Right lung (tissue), 2 donors: ENCODE measurements at regions not wholly inside any gene's neighbourhood (a gene's known extent, or its start where the extent isn't known, plus 50 kb on each side); places are given as distances from the start of the nearest gene placed in this dataset.
"Not testable (repeated sequence)": the region's sequence is repeated elsewhere in the genome, so short reads cannot be mapped to it uniquely, and the experiment has no call there.

Experiments
- DNase-seq, 2 donors: peaks; one replicate each; pipeline ENCODE4 v3.0.0-alpha.2; 2013

DNA sequence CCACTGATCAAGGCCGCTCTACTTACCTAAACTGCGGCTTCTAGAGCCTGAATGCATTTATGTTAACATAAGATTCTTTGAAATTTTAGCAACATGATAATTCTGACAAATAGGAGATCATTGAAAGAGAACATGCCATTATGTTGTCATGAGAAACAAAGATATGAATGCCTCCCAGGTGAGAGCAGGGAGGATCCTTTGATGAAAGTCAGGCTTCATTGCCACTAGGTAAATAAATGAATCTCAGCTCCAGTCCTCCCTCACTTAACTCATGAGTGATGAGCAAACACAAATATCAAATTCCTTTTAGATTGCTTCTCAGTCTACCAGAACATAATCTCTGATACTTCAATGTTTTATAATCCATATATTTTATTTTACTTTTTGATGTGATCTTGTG lies 463.2 kb upstream of the CDH7 start:
- no peak for DNase-seq

GRCh38 chr18:65282096-65282495 lies 468.7 kb upstream of the CDH7 start:
- no peak for DNase-seq

DNA sequence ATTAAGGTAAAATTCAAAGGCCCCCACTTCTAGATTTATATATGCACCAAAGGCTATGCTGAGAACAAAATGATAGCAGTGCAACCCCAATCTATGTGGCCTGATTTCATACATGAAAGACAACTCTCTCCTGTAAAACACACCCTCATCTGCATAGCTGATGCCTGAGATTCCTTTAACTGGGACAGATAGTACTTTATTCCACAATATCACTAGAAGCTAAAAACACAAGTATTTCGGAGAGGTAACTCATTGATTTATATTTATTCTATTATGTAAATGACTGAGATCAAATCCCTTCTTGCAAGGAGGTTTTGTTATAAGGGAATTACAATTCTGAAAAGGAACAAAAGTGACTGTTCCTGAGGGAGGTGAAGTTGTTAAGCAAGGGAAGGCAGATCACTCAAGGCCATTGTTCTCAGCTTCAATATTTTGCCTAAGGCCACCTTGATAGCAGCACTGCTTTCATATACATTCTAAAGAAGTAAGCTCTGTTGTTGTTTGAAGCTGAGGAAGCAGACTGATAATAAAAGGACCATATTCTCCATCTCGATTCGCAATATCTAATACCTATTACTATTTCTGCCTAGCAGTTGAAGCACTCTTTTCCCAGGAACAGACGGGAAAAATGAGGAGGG lies 471.0 kb upstream of the CDH7 start:
- no peak for DNase-seq

- no peak for DNase-seq
These were observed 471.7 kb upstream of the CDH7 start for GRCh38 chr18:65278939-65279667.

DNA sequence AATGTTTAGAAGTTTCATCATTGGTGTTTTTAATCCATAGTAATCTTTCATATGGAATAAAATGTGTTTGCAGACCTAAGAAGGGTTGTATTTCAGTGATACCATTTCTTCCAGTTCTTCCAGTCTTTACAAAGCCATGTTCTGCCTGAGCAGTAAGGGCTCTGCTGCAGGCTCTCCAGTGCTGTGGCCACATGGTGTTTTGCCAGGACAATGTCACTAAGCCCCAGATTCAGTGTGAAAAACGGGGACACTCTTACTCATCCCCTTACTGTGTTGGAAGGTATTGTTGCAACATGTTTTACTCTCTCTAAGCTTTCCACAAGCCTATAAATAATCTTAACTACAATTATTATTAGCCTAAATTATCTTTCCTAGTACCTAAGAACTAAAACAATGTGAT lies 481.4 kb upstream of the CDH7 start:
- no peak for DNase-seq

- DNase-seq: peak; percentile 17 to 31
These were observed 485.1 kb upstream of the CDH7 start for GRCh38 chr18:65265761-65266160.

GRCh38 chr18:65260030-65260429 lies 490.8 kb upstream of the CDH7 start:
- DNase-seq: no peak

DNA sequence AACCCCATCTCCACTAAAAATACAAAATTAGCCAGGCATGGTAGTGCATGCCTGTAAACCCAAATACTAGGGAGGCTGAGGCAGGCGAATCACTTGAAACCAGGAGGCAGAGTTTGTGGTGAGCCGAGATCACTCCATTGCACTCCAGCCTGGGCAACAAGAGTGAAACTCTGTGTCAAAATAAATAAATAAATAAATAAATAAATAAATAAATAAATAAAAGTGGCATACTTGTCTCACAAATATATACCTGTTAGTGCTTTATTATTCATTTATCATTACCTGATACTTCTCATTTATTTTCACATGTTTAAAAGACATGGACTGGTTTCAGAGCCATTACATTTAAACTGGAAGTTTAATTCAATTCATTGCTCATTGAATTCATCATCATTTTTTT lies 491.4 kb upstream of the CDH7 start:
- no peak for DNase-seq

DNA sequence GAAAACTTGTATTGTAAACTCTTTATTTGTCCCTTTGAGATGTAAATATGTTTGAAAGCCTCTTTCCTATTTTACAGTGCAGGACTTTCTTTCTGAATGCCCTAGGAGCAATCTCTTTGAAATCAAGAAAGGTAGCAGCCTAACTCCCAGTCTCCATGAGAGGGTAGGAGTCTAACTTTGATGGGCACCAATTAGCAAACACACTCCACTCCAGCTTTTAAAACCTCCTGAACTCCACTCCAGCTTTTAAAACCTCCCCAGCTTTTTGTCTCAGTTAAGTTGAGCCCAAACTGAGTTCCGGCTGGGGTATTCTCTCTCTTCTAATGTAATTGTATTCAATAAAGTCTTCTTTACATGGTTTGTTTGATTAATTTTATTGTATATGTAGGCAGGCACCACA lies 493.7 kb upstream of the CDH7 start:
- no peak for DNase-seq

DNA sequence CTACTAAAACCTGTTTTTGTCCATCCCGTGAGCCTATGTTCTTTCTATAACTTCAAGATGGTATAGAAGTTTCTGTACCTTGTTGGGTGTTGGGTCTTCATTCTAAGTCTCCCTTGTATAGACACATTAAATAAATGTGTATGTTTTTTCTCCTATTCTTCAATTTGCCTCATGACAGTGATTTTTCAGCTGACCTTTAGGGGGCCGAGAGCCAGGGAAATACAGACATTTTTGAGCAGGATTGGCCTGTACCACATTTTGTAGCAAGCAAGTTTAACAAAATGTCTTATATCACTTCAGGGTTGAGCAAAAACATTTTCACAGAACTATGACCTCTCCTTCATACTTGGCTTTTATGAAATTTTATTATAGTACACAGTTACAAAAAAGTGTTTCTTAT lies 495.4 kb upstream of the CDH7 start:
- DNase-seq: no peak

GRCh38 chr18:65239787-65240186 lies 511.0 kb upstream of the CDH7 start:
- DNase-seq: no peak

- DNase-seq: peak; percentile 9 to 14
These were observed 514.7 kb upstream of the CDH7 start for GRCh38 chr18:65235966-65236624.

GRCh38 chr18:65230311-65230710 lies 520.5 kb upstream of the CDH7 start:
- DNase-seq: no peak

DNA sequence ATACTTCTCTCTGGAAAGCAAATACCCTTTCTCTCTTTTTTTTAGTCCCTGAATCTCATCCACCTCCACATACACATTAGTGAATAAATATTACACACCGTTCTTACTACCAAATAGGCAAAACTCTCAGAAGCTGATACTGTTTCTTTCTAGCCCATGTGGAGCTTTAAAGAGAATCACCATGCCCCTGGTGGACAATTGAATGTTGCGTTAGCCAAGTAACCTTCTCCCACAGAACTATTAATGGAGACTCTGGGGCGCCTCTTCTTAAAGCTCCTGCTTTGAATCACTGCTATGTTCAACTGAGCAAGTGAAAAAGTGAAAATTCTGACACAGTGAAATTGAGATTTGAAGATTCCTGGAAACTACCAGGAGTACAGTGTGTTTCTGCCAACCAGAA lies 522.8 kb upstream of the CDH7 start:
- no peak for DNase-seq

DNA sequence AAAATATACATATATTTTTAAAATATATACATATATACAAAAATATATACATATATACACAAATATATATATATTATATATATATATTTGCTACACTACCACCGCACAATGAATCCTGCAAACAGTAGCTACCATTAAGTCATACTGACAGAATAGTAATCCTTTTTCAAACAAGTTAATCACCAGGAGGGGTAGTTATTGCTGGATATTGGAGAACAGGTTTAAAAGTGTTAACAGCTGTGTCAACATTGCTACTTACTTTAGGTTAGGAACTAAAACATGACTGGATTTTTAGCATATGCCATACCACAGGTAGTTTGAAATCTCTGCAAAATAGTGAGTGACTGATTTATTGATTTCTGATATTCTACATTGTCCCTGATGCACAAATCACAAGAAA lies 529.1 kb upstream of the CDH7 start:
- DNase-seq: no peak

- no peak for DNase-seq
These were observed 529.7 kb upstream of the CDH7 start for GRCh38 chr18:65221115-65221514.

- DNase-seq: no peak
These were observed 534.8 kb upstream of the CDH7 start for GRCh38 chr18:65215865-65216466.

DNA sequence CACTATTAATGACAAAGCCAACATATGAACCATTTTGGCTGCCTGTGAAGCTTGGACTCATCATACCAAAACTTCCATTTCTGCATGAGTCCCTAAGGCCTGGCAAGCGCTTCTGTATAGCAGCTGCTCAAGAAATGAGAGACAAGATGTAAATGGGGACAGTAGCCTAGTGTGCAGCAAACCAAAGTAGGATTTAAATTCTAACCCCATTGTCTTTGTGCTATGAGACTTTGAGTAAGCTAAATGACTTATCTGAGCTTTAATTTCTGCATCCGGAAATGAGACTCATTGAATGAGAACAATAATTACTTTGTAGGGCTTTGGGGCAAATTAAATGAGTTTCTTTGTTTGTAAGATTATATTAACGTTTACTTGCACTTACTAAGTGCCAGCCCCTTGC lies 536.4 kb upstream of the CDH7 start:
- no peak for DNase-seq

GRCh38 chr18:65206551-65207260 lies 544.1 kb upstream of the CDH7 start:
- no peak for DNase-seq

DNA sequence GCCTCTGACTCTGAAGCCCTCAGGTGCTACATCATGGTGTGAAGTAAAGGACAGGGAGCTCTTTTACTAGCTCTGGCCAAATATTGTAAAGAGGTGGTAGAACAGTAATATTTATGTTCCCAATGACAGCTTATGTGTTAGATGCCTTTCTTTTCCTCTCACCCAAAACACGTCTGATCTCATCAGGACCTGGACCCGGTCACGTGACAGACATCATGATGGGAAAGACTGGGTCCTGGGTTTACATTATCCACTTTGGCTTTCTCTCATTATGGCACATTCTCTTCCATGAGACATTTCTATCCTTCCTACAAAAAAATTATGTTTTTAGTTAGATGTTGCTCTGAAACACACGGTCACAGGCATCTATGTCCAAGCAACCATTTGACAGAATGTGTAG lies 548.7 kb upstream of the CDH7 start:
- DNase-seq: no peak

GRCh38 chr18:65175681-65176080 lies 575.1 kb upstream of the CDH7 start:
- no peak for DNase-seq

GRCh38 chr18:65162086-65162485 lies 588.7 kb upstream of the CDH7 start:
- DNase-seq: not testable (repeated sequence)
